HEK293 (cell line): ENCODE measurements at regions not wholly inside any gene's neighbourhood (a gene's known extent, or its start where the extent isn't known, plus 50 kb on each side); places are given as distances from the start of the nearest gene placed in this dataset.

ENCODE experiments used
- CTCF ChIA-PET: fragments of 350-600 bp; formaldehyde crosslinking; extraction: SDS; loops from one replicate; lab custom pipeline; 2021; ENCODE audit warnings: antibody characterized with exemption; lab: Yijun Ruan, JAX
- POLR2A ChIA-PET: fragments of 300-600 bp; formaldehyde crosslinking; extraction: SDS; loops from one replicate; lab custom pipeline; 2020; ENCODE audit warnings: antibody characterized with exemption, inconsistent platforms; lab: Yijun Ruan, JAX
- H3K27ac ChIP-seq: fragments of 200-500 bp; sonication (Bioruptor generic); 2 replicates; pipeline ENCODE4 v1.5.1; 2014; ENCODE audit warnings: low read depth, low read length, control low read depth, inconsistent platforms; ENCODE audit errors: extremely low read depth
- H3K36me3 ChIP-seq, 2 experiments: fragments of 200-500 bp in 1 of 2; sonication (Bioruptor generic) in 1 of 2; 1 replicate in 1 of 2; 2 replicates in 1 of 2; pipeline ENCODE4 v1.5.1; 2014 to 2017; ENCODE audit warnings: inconsistent platforms in 2 of 2, low read length in 2 of 2; ENCODE audit not compliant: control insufficient read depth in 2 of 2, insufficient read depth in 1 of 2
- H3K4me1 ChIP-seq: fragments of 200-500 bp; sonication (Bioruptor generic); 2 replicates; pipeline ENCODE4 v1.5.1; 2014; ENCODE audit warnings: mild to moderate bottlenecking, low read length, inconsistent platforms; ENCODE audit not compliant: control insufficient read depth, insufficient read depth
- H3K4me3 ChIP-seq: 2 replicates; pipeline ENCODE4 v1.5.1; 2011; ENCODE audit warnings: low read depth, mild to moderate bottlenecking, control low read depth, low read length, moderate library complexity
- H3K9me3 ChIP-seq: fragments of 200-500 bp; sonication (Bioruptor generic); 2 replicates; pipeline ENCODE4 v1.5.1; 2014; ENCODE audit warnings: low read depth, low read length, inconsistent platforms; ENCODE audit not compliant: control insufficient read depth, insufficient read depth
- ATF2 ChIP-seq: fragments of 450-650 bp; formaldehyde crosslinking; IDR thresholded peaks from 2 replicates; pipeline ENCODE4 v1.5.1; 2016; ENCODE audit warnings: missing biosample characterization, missing genetic modification characterization, low read depth
- GLI4 ChIP-seq: fragments of 450-650 bp; formaldehyde crosslinking; IDR thresholded peaks from 2 replicates; pipeline ENCODE4 v1.5.1; 2016; ENCODE audit warnings: missing biosample characterization, missing genetic modification characterization
- HOXA7 ChIP-seq: sonication (generic); formaldehyde crosslinking; IDR thresholded peaks from 2 replicates; pipeline ENCODE4 v1.8.1; 2022; ENCODE audit warnings: missing genetic modification reagents, borderline replicate concordance
- KLF9 ChIP-seq: fragments of 450-650 bp; formaldehyde crosslinking; IDR thresholded peaks from 2 replicates; pipeline ENCODE4 v1.5.1; 2016; ENCODE audit warnings: missing biosample characterization, missing genetic modification characterization, low read depth
- OSR2 ChIP-seq: fragments of 450-650 bp; formaldehyde crosslinking; IDR thresholded peaks from 2 replicates; pipeline ENCODE4 v1.5.1; 2016; ENCODE audit warnings: missing biosample characterization, missing genetic modification characterization
- SCRT1 ChIP-seq: fragments of 450-650 bp; formaldehyde crosslinking; IDR thresholded peaks from 2 replicates; pipeline ENCODE4 v1.5.1; 2016; ENCODE audit warnings: missing biosample characterization, missing genetic modification characterization, borderline replicate concordance
- YY2 ChIP-seq: fragments of 450-650 bp; formaldehyde crosslinking; IDR thresholded peaks from 2 replicates; pipeline ENCODE4 v1.5.1; 2016; ENCODE audit warnings: missing biosample characterization, missing genetic modification characterization
- ZBTB21 ChIP-seq: fragments of 450-650 bp; formaldehyde crosslinking; IDR thresholded peaks from 2 replicates; pipeline ENCODE4 v1.5.1; 2017; ENCODE audit warnings: missing biosample characterization, missing genetic modification characterization
- ZFP41 ChIP-seq: fragments of 450-650 bp; formaldehyde crosslinking; IDR thresholded peaks from 2 replicates; pipeline ENCODE4 v1.5.1; 2016; ENCODE audit warnings: missing biosample characterization, missing genetic modification characterization, borderline replicate concordance
- ZNF114 ChIP-seq: fragments of 450-650 bp; formaldehyde crosslinking; IDR thresholded peaks from 2 replicates; pipeline ENCODE4 v1.5.0; 2017; ENCODE audit warnings: missing biosample characterization, missing genetic modification characterization
- ZNF121 ChIP-seq: fragments of 450-650 bp; formaldehyde crosslinking; IDR thresholded peaks from 2 replicates; pipeline ENCODE4 v1.5.1; 2016; ENCODE audit warnings: missing biosample characterization, missing genetic modification characterization
- ZNF157 ChIP-seq: fragments of 450-650 bp; formaldehyde crosslinking; IDR thresholded peaks from 2 replicates; pipeline ENCODE4 v1.5.1; 2016; ENCODE audit warnings: missing biosample characterization, missing genetic modification characterization
- ZNF169 ChIP-seq: fragments of 450-650 bp; formaldehyde crosslinking; IDR thresholded peaks from 2 replicates; pipeline ENCODE4 v1.5.1; 2016; ENCODE audit warnings: missing biosample characterization, missing genetic modification characterization
- ZNF202 ChIP-seq: fragments of 450-650 bp; formaldehyde crosslinking; IDR thresholded peaks from 2 replicates; pipeline ENCODE4 v1.5.1; 2016; ENCODE audit warnings: missing biosample characterization, missing genetic modification characterization, borderline replicate concordance
- ZNF211 ChIP-seq: fragments of 450-650 bp; formaldehyde crosslinking; IDR thresholded peaks from 2 replicates; pipeline ENCODE4 v1.5.1; 2016; ENCODE audit warnings: low read depth, missing biosample characterization, missing genetic modification characterization
- ZNF341 ChIP-seq: fragments of 450-650 bp; formaldehyde crosslinking; IDR thresholded peaks from 2 replicates; pipeline ENCODE4; 2016; ENCODE audit warnings: low read depth, missing biosample characterization, missing genetic modification characterization
- ZNF366 ChIP-seq: fragments of 450-650 bp; formaldehyde crosslinking; conservative IDR thresholded peaks from 2 replicates; pipeline ENCODE4 v1.5.1; 2016; ENCODE audit warnings: missing biosample characterization, missing genetic modification characterization
- ZNF624 ChIP-seq: fragments of 450-650 bp; formaldehyde crosslinking; IDR thresholded peaks from 2 replicates; pipeline ENCODE4 v1.5.1; 2017; ENCODE audit warnings: missing biosample characterization, missing genetic modification characterization
- ZNF658 ChIP-seq: fragments of 450-650 bp; formaldehyde crosslinking; IDR thresholded peaks from 2 replicates; pipeline ENCODE4; 2016; ENCODE audit warnings: missing biosample characterization, missing genetic modification characterization
- ZNF660 ChIP-seq: fragments of 450-650 bp; IDR thresholded peaks from 2 replicates; pipeline ENCODE4 v1.5.1; 2018; ENCODE audit warnings: missing biosample characterization, mild to moderate bottlenecking, missing genetic modification characterization
- ZNF670 ChIP-seq: fragments of 450-650 bp; formaldehyde crosslinking; IDR thresholded peaks from 2 replicates; pipeline ENCODE4 v1.5.1; 2016; ENCODE audit warnings: missing biosample characterization, missing genetic modification characterization, low read depth
- ZNF776 ChIP-seq: fragments of 450-650 bp; formaldehyde crosslinking; IDR thresholded peaks from 2 replicates; pipeline ENCODE4 v1.5.0; 2017; ENCODE audit warnings: missing biosample characterization, missing genetic modification characterization, borderline replicate concordance
- ZNF777 ChIP-seq: fragments of 450-650 bp; formaldehyde crosslinking; IDR thresholded peaks from 2 replicates; pipeline ENCODE4 v1.5.1; 2017; ENCODE audit warnings: missing biosample characterization, missing genetic modification characterization, borderline replicate concordance
- ZNF785 ChIP-seq: fragments of 450-650 bp; formaldehyde crosslinking; IDR thresholded peaks from 2 replicates; pipeline ENCODE4 v1.5.1; 2016; ENCODE audit warnings: missing biosample characterization, missing genetic modification characterization
- ZSCAN30 ChIP-seq: fragments of 450-650 bp; IDR thresholded peaks from 2 replicates; pipeline ENCODE4 v1.5.1; 2018; ENCODE audit warnings: missing biosample characterization, mild to moderate bottlenecking, missing genetic modification characterization, moderate library complexity
- ZSCAN5A ChIP-seq: fragments of 450-650 bp; formaldehyde crosslinking; IDR thresholded peaks from 2 replicates; pipeline ENCODE4 v1.5.1; 2016; ENCODE audit warnings: missing biosample characterization, missing genetic modification characterization
- TF ChIP-seq, protein P1 (sequence below): fragments of 450-650 bp; formaldehyde crosslinking; IDR thresholded peaks from 2 replicates; pipeline ENCODE4 v1.5.1; 2016; ENCODE audit warnings: missing biosample characterization, missing genetic modification characterization
- TF ChIP-seq, protein P2 (sequence below): fragments of 450-650 bp; formaldehyde crosslinking; IDR thresholded peaks from 2 replicates; pipeline ENCODE4 v1.5.1; 2017; ENCODE audit warnings: missing biosample characterization, missing genetic modification characterization
- TF ChIP-seq, protein P3 (sequence below): fragments of 450-650 bp; formaldehyde crosslinking; IDR thresholded peaks from 2 replicates; pipeline ENCODE4 v1.5.1; 2016; ENCODE audit warnings: missing biosample characterization, missing genetic modification characterization

GRCh38 chr2:64289251-64289650 lies 145.0 kb upstream of the PELI1 start:
- CTCF ChIA-PET: no interaction called here
- POLR2A ChIA-PET: no interaction called here
- TF ChIP-seq ZNF670 (tag by site-specific recombination) (no peak), SCRT1 (no peak), ZSCAN5A (tag by site-specific recombination) (no peak), ZNF777 (no peak), HOXA7 (no peak), ZNF157 (no peak), ZBTB21 (tag by site-specific recombination) (no peak), GLI4 (tag by site-specific recombination) (no peak)
- TF ChIP-seq, protein P1, sequence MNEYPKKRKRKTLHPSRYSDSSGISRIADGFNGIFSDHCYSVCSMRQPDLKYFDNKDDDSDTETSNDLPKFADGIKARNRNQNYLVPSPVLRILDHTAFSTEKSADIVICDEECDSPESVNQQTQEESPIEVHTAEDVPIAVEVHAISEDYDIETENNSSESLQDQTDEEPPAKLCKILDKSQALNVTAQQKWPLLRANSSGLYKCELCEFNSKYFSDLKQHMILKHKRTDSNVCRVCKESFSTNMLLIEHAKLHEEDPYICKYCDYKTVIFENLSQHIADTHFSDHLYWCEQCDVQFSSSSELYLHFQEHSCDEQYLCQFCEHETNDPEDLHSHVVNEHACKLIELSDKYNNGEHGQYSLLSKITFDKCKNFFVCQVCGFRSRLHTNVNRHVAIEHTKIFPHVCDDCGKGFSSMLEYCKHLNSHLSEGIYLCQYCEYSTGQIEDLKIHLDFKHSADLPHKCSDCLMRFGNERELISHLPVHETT (tag by site-specific recombination): no peak

GRCh38 chr2:64289737-64290136 lies 145.5 kb upstream of the PELI1 start:
- Histone ChIP-seq H3K9me3 (no peaks in the 10 kb centered on the region), H3K4me3 (no peak overlapping the region), H3K36me3 (no peaks in the 10 kb centered on the region), H3K4me1 (no peaks in the 10 kb centered on the region), H3K27ac (no peak overlapping the region)
- CTCF ChIA-PET: no interaction called here
- TF ChIP-seq ZFP41 (tag by site-specific recombination): no peak
- TF ChIP-seq, protein P2, sequence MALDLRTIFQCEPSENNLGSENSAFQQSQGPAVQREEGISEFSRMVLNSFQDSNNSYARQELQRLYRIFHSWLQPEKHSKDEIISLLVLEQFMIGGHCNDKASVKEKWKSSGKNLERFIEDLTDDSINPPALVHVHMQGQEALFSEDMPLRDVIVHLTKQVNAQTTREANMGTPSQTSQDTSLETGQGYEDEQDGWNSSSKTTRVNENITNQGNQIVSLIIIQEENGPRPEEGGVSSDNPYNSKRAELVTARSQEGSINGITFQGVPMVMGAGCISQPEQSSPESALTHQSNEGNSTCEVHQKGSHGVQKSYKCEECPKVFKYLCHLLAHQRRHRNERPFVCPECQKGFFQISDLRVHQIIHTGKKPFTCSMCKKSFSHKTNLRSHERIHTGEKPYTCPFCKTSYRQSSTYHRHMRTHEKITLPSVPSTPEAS: no peak
- no peak for TF ChIP-seq ZNF776 (tag by site-specific recombination)
- TF ChIP-seq ZNF211 (tag by site-specific recombination): no peak
- TF ChIP-seq OSR2 (tag by site-specific recombination): no peak
- TF ChIP-seq ATF2: no peak
- TF ChIP-seq ZNF366 (tag by site-specific recombination): no peak
- no peak for TF ChIP-seq ZNF660 (tag by site-specific recombination)
- TF ChIP-seq ZNF121 (tag by site-specific recombination): no peak
- TF ChIP-seq ZSCAN30 (tag by site-specific recombination): no peak
- TF ChIP-seq, protein P3, sequence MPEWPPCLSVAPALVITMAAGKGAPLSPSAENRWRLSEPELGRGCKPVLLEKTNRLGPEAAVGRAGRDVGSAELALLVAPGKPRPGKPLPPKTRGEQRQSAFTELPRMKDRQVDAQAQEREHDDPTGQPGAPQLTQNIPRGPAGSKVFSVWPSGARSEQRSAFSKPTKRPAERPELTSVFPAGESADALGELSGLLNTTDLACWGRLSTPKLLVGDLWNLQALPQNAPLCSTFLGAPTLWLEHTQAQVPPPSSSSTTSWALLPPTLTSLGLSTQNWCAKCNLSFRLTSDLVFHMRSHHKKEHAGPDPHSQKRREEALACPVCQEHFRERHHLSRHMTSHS: no peak
- no peak for TF ChIP-seq ZNF169
- TF ChIP-seq ZNF202 (tag by site-specific recombination): no peak
- no peak for TF ChIP-seq ZNF785 (tag by site-specific recombination)
- no peak for TF ChIP-seq ZNF658 (tag by site-specific recombination)
- no peak for TF ChIP-seq KLF9 (tag by site-specific recombination)
- TF ChIP-seq ZNF114 (tag by site-specific recombination): no peak
- no peak for TF ChIP-seq ZNF341
- TF ChIP-seq YY2: no peak
- no peak for TF ChIP-seq ZNF624 (tag by site-specific recombination)
- POLR2A ChIA-PET: no interaction called here

More at GRCh38 chr2:64289251-64289650, 145.0 kb upstream of the PELI1 start:
- Histone ChIP-seq H3K36me3 (no peaks in the 10 kb centered on the region), H3K9me3 (no peaks in the 10 kb centered on the region), H3K27ac (no peak overlapping the region), H3K4me1 (no peaks in the 10 kb centered on the region), H3K4me3 (no peak overlapping the region)
